ENCODE measurements at regions not wholly inside any gene's neighbourhood (a gene's known extent, or its start where the extent isn't known, plus 50 kb on each side); places are given as distances from the start of the nearest gene placed in this dataset.

DNA sequence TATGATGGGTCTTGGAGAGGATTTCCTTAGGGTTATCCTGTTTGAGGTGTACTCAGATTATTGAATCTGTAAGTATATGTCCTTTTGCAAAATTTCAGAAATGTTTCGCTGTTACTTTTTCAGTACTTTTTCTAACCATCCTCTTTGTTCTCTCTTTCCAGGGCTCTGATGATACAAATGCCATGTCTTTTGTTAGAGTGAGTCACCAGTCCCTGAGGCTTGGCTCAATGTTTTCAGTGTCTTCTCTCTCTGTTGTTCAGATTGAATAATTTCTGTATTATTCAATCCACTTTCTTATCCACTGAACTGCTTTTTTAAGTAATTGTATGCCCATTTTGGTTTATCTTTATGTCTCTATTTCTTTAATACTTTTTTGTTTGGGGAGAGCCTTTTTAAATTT lies 449.4 kb downstream of the TNS3 start (continued):
- TF ChIP-seq, protein P1, sequence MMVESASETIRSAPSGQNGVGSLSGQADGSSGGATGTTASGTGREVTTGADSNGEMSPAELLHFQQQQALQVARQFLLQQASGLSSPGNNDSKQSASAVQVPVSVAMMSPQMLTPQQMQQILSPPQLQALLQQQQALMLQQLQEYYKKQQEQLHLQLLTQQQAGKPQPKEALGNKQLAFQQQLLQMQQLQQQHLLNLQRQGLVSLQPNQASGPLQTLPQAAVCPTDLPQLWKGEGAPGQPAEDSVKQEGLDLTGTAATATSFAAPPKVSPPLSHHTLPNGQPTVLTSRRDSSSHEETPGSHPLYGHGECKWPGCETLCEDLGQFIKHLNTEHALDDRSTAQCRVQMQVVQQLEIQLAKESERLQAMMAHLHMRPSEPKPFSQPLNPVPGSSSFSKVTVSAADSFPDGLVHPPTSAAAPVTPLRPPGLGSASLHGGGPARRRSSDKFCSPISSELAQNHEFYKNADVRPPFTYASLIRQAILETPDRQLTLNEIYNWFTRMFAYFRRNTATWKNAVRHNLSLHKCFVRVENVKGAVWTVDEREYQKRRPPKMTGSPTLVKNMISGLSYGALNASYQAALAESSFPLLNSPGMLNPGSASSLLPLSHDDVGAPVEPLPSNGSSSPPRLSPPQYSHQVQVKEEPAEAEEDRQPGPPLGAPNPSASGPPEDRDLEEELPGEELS (CRISPR knock-in tag; IDR thresholded peaks at IDR 0.05) = no peak
- no peak for TF ChIP-seq TEAD1 (CRISPR knock-in tag; IDR thresholded peaks at IDR 0.05)
- TF ChIP-seq NFE2L1 (CRISPR knock-in tag; IDR thresholded peaks at IDR 0.05) = no peak
- TF ChIP-seq, protein P2, sequence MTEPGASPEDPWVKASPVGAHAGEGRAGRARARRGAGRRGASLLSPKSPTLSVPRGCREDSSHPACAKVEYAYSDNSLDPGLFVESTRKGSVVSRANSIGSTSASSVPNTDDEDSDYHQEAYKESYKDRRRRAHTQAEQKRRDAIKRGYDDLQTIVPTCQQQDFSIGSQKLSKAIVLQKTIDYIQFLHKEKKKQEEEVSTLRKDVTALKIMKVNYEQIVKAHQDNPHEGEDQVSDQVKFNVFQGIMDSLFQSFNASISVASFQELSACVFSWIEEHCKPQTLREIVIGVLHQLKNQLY (CRISPR knock-in tag; IDR thresholded peaks at IDR 0.05) = no peak
- TF ChIP-seq, protein P3, sequence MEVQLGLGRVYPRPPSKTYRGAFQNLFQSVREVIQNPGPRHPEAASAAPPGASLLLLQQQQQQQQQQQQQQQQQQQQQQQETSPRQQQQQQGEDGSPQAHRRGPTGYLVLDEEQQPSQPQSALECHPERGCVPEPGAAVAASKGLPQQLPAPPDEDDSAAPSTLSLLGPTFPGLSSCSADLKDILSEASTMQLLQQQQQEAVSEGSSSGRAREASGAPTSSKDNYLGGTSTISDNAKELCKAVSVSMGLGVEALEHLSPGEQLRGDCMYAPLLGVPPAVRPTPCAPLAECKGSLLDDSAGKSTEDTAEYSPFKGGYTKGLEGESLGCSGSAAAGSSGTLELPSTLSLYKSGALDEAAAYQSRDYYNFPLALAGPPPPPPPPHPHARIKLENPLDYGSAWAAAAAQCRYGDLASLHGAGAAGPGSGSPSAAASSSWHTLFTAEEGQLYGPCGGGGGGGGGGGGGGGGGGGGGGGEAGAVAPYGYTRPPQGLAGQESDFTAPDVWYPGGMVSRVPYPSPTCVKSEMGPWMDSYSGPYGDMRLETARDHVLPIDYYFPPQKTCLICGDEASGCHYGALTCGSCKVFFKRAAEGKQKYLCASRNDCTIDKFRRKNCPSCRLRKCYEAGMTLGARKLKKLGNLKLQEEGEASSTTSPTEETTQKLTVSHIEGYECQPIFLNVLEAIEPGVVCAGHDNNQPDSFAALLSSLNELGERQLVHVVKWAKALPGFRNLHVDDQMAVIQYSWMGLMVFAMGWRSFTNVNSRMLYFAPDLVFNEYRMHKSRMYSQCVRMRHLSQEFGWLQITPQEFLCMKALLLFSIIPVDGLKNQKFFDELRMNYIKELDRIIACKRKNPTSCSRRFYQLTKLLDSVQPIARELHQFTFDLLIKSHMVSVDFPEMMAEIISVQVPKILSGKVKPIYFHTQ (CRISPR knock-in tag; IDR thresholded peaks at IDR 0.05) = no peak
- TF ChIP-seq GABPB1 (CRISPR knock-in tag; IDR thresholded peaks at IDR 0.05) = no peak

DNA sequence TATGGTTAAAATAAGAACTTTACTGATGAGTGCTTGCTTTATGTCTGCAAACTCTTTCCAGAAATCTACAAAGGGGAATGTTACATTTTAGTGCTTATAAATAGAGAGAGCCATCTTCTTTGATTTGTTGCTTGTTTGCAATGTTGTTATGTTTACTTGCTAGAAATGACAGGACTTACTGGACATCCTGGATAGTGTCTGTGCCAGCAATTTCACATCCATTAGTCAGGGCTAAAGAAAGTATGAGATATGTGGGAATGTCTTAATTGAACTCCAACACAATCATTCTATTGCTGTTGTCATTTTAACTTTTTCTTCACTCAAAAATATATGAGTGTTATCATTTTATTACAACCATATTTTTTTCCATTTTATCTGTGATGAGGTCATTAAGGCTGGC lies 453.2 kb downstream of the TNS3 start:
- Mint-ChIP-seq H3K4me1 (no peaks in the 10 kb centered on the region), H3K9me3 (no peaks in the 10 kb centered on the region), H3K4me3 (no peak overlapping the region), H3K27me3 (ENCODE audit: low read depth) (no peaks in the 10 kb centered on the region), H3K36me3 (no peaks in the 10 kb centered on the region), H3K27ac (no peak overlapping the region)
- no peak for ATAC-seq
- TF ChIP-seq, protein P4, sequence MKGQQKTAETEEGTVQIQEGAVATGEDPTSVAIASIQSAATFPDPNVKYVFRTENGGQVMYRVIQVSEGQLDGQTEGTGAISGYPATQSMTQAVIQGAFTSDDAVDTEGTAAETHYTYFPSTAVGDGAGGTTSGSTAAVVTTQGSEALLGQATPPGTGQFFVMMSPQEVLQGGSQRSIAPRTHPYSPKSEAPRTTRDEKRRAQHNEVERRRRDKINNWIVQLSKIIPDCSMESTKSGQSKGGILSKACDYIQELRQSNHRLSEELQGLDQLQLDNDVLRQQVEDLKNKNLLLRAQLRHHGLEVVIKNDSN (CRISPR knock-in tag; IDR thresholded peaks at IDR 0.05) = no peak
- TF ChIP-seq, protein P5, sequence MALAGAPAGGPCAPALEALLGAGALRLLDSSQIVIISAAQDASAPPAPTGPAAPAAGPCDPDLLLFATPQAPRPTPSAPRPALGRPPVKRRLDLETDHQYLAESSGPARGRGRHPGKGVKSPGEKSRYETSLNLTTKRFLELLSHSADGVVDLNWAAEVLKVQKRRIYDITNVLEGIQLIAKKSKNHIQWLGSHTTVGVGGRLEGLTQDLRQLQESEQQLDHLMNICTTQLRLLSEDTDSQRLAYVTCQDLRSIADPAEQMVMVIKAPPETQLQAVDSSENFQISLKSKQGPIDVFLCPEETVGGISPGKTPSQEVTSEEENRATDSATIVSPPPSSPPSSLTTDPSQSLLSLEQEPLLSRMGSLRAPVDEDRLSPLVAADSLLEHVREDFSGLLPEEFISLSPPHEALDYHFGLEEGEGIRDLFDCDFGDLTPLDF (CRISPR knock-in tag; IDR thresholded peaks at IDR 0.05) = no peak
- TF ChIP-seq MXD4 (CRISPR knock-in tag; IDR thresholded peaks at IDR 0.05; ENCODE audit: borderline replicate concordance) (no peak), TP53 (CRISPR knock-in tag; IDR thresholded peaks at IDR 0.05) (no peak), ESRRA (CRISPR knock-in tag; IDR thresholded peaks at IDR 0.05; ENCODE audit: borderline replicate concordance) (no peak), JAZF1 (CRISPR knock-in tag; IDR thresholded peaks at IDR 0.05) (no peak), ZNF671 (CRISPR knock-in tag; IDR thresholded peaks at IDR 0.05) (no peak)
- TF ChIP-seq, protein P6, sequence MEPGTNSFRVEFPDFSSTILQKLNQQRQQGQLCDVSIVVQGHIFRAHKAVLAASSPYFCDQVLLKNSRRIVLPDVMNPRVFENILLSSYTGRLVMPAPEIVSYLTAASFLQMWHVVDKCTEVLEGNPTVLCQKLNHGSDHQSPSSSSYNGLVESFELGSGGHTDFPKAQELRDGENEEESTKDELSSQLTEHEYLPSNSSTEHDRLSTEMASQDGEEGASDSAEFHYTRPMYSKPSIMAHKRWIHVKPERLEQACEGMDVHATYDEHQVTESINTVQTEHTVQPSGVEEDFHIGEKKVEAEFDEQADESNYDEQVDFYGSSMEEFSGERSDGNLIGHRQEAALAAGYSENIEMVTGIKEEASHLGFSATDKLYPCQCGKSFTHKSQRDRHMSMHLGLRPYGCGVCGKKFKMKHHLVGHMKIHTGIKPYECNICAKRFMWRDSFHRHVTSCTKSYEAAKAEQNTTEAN (CRISPR knock-in tag; IDR thresholded peaks at IDR 0.05) = no peak
- TF ChIP-seq, protein P1 (CRISPR knock-in tag; IDR thresholded peaks at IDR 0.05) = no peak
- TF ChIP-seq, protein P3 (CRISPR knock-in tag; IDR thresholded peaks at IDR 0.05) = no peak
- TF ChIP-seq, protein P7, sequence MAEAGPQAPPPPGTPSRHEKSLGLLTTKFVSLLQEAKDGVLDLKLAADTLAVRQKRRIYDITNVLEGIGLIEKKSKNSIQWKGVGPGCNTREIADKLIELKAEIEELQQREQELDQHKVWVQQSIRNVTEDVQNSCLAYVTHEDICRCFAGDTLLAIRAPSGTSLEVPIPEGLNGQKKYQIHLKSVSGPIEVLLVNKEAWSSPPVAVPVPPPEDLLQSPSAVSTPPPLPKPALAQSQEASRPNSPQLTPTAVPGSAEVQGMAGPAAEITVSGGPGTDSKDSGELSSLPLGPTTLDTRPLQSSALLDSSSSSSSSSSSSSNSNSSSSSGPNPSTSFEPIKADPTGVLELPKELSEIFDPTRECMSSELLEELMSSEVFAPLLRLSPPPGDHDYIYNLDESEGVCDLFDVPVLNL (CRISPR knock-in tag; IDR thresholded peaks at IDR 0.05; ENCODE audit: borderline replicate concordance, low read depth) = no peak
- TF ChIP-seq, protein P8, sequence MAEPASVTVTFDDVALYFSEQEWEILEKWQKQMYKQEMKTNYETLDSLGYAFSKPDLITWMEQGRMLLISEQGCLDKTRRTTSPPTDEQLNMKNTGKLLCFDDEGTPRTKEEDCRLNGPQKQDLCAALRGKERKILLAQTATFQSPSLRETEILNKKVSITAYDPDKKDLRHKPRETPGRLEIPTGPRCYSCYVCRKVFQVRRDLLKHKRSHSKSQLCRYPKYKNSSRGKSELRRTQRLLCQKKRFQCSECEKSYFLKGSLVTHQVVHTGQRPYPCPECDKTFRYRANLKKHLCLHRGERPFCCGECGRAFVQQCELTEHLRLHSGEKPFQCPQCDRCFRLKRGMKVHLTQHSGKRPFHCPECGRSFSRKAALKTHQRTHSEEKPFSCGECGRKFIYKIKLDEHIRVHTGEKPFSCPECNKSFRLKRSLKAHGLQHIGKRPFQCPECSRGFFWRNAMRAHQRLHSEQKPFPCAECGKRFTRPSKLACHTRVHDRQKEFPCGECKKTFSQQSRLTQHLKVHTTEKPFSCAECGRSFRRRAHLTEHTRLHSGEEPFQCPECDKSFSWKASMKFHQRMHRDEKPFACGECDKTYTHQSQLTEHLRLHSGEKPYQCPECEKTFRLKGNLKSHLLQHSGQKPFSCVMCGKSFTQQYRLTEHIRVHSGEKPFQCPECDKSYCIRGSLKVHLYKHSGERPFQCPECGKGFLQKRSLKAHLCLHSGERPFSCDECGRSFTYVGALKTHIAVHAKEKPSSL (CRISPR knock-in tag; conservative IDR thresholded peaks at IDR 0.05) = no peak
- ChIA-PET CTCF (no interaction called here), POLR2A (no interaction called here)
- no peak for DNase-seq (ENCODE audit: low spot score)
